MM.1S (cell line): ENCODE measurements at regions not wholly inside any gene's neighbourhood (a gene's known extent, or its start where the extent isn't known, plus 50 kb on each side); places are given as distances from the start of the nearest gene placed in this dataset.

ENCODE experiments used
- DNase-seq: peaks from one replicate; pipeline ENCODE4 v3.0.0-alpha.2; 2015
- H2AFZ ChIP-seq: fragments of 300-600 bp; sonication (generic); 2 replicates; pipeline ENCODE4 v1.6.0; 2016; ENCODE audit warnings: antibody characterized with exemption, low read length
- H3F3A ChIP-seq: fragments of 300-600 bp; sonication (generic); 2 replicates; pipeline ENCODE4 v1.6.1; 2016; ENCODE audit warnings: mild to moderate bottlenecking, antibody characterized with exemption, low read length, moderate library complexity, mixed read lengths; ENCODE audit not compliant: insufficient read depth
- H3K27ac ChIP-seq: fragments of 300-600 bp; sonication (generic); 2 replicates; pipeline ENCODE4 v1.5.1; 2016; ENCODE audit warnings: mild to moderate bottlenecking, low read length
- H3K27me3 ChIP-seq: fragments of 300-600 bp; sonication (generic); replicated peaks from 2 replicates; pipeline ENCODE4 v1.6.0; 2016; ENCODE audit warnings: low read length; ENCODE audit not compliant: insufficient read depth
- H3K36me3 ChIP-seq: fragments of 300-600 bp; sonication (generic); replicated peaks from 2 replicates; pipeline ENCODE4 v1.6.1; 2016; ENCODE audit warnings: mild to moderate bottlenecking, low read length, mixed read lengths; ENCODE audit not compliant: insufficient read depth
- H3K4me1 ChIP-seq: fragments of 300-600 bp; sonication (generic); 2 replicates; pipeline ENCODE4 v1.6.1; 2016; ENCODE audit warnings: low read length, mixed read lengths
- H3K4me2 ChIP-seq: fragments of 300-600 bp; sonication (generic); 2 replicates; pipeline ENCODE4 v1.6.0; 2016; ENCODE audit warnings: low read depth, low read length
- H3K4me3 ChIP-seq: fragments of 300-600 bp; sonication (generic); 2 replicates; pipeline ENCODE4 v1.5.1; 2016; ENCODE audit warnings: low read length, mixed read lengths
- H3K79me2 ChIP-seq: fragments of 300-600 bp; sonication (generic); 2 replicates; pipeline ENCODE4 v1.6.1; 2016; ENCODE audit warnings: mixed run types, low read length, mixed read lengths
- H3K9ac ChIP-seq: fragments of 300-600 bp; sonication (generic); 2 replicates; pipeline ENCODE4 v1.6.1; 2016; ENCODE audit warnings: low read length, mixed read lengths
- H3K9me2 ChIP-seq: fragments of 300-600 bp; sonication (generic); replicated peaks from 2 replicates; pipeline ENCODE4 v1.6.1; 2016; ENCODE audit warnings: mild to moderate bottlenecking, low read length, mixed read lengths; ENCODE audit not compliant: insufficient read depth
- H3K9me3 ChIP-seq: fragments of 300-600 bp; sonication (generic); replicated peaks from 2 replicates; pipeline ENCODE4 v1.6.1; 2016; ENCODE audit warnings: mild to moderate bottlenecking, low read length, mixed read lengths; ENCODE audit not compliant: insufficient read depth
- H4K20me1 ChIP-seq: fragments of 300-600 bp; sonication (generic); 2 replicates; pipeline ENCODE4 v1.6.1; 2016; ENCODE audit warnings: mild to moderate bottlenecking, low read length, moderate library complexity, mixed read lengths; ENCODE audit not compliant: insufficient read depth
- EZH2 ChIP-seq: fragments of 300-600 bp; sonication (generic); optimal IDR thresholded peaks from 2 replicates; pipeline ENCODE3; 2017; ENCODE audit warnings: low read depth, mild to moderate bottlenecking, antibody characterized with exemption, low read length, mixed read lengths
- EZH2phosphoT487 ChIP-seq: fragments of 300-600 bp; sonication (generic); IDR thresholded peaks from 2 replicates; pipeline ENCODE4 v1.6.1; 2018; ENCODE audit warnings: antibody characterized with exemption, low read length
- TF ChIP-seq, protein P1 (sequence below): fragments of 300-600 bp; sonication (generic); IDR thresholded peaks from 2 replicates; pipeline ENCODE4 v1.5.1; 2016; ENCODE audit warnings: antibody characterized with exemption, low read length, mixed read lengths

DNA sequence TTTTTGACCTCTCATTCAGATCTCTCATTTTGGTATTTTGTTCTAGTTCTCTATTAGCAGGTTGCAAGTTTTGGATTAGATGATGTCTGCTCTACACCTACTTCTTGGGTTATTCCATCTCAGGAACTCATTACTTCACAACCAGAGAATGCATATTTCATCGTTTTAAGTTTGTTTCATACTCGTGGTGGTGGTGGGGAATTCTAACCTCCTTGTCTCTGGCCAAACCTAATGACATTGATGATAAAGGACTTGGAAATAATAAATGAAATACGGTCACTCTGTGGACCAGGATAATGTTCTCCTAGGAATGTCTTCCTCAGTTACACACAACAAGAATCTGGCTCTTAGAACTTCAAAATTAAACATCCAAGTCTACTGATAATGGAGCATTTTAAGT is 115.2 kb downstream of the CDC42EP3 start:
- no peak overlapping the region for H3K4me2 ChIP-seq
- 0 out of 2 replicates have a peak, but pooled peaks cover 2% of the 10 kb centered on the region for H3K4me1 ChIP-seq

DNA sequence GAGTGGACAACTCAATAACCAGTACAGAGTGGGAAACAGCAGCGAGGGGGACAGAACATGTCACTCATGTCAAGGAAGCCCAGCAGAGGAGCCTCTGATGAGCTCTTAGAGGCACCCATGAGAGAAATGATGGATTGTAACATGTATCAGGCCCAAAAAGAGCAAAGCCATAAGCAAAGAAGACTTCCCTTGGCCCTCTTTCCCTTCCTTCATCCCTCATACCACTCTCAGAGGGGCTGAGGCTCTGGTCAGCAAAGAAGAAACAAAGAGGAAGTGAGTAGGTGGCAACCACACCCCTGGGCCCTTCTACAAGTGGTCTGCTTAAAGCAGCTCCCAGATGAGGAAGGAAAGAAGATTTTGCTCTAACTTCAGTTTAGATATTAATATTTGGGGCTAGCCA is 112.8 kb downstream of the CDC42EP3 start:
- Histone ChIP-seq H3K4me3 (no peak overlapping the region), H3K27ac (no peak overlapping the region), H4K20me1 (no peaks in the 10 kb centered on the region), H3K9ac (no peak overlapping the region), H3K79me2 (no peaks in the 10 kb centered on the region), H3K9me3 (no peaks in the 10 kb centered on the region), H3K4me2 (no peak overlapping the region), H3K36me3 (no peaks in the 10 kb centered on the region), H3F3A (no peaks in the 10 kb centered on the region), H3K9me2 (no peaks in the 10 kb centered on the region), H2AFZ (no peak overlapping the region), H3K4me1 (peaks cover 13% of the 10 kb centered on the region), H3K27me3 (no peaks in the 10 kb centered on the region)
- DNase-seq = no peak
- TF ChIP-seq EZH2phosphoT487 (no peak), EZH2 (no peak)
- TF ChIP-seq, protein P1, sequence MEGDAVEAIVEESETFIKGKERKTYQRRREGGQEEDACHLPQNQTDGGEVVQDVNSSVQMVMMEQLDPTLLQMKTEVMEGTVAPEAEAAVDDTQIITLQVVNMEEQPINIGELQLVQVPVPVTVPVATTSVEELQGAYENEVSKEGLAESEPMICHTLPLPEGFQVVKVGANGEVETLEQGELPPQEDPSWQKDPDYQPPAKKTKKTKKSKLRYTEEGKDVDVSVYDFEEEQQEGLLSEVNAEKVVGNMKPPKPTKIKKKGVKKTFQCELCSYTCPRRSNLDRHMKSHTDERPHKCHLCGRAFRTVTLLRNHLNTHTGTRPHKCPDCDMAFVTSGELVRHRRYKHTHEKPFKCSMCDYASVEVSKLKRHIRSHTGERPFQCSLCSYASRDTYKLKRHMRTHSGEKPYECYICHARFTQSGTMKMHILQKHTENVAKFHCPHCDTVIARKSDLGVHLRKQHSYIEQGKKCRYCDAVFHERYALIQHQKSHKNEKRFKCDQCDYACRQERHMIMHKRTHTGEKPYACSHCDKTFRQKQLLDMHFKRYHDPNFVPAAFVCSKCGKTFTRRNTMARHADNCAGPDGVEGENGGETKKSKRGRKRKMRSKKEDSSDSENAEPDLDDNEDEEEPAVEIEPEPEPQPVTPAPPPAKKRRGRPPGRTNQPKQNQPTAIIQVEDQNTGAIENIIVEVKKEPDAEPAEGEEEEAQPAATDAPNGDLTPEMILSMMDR = no peak

More for the DNA sequence above, 115.2 kb downstream of the CDC42EP3 start:
- Histone ChIP-seq H3K9ac (no peak overlapping the region), H3F3A (no peaks in the 10 kb centered on the region), H3K4me3 (no peak overlapping the region), H3K9me3 (no peaks in the 10 kb centered on the region), H2AFZ (no peak overlapping the region), H3K9me2 (no peaks in the 10 kb centered on the region), H3K27ac (no peak overlapping the region), H3K79me2 (no peaks in the 10 kb centered on the region), H4K20me1 (no peaks in the 10 kb centered on the region), H3K36me3 (no peaks in the 10 kb centered on the region), H3K27me3 (no peaks in the 10 kb centered on the region)
- TF ChIP-seq, protein P1 = no peak
- TF ChIP-seq EZH2 = no peak
- TF ChIP-seq EZH2phosphoT487 = no peak
- no peak for DNase-seq

DNA sequence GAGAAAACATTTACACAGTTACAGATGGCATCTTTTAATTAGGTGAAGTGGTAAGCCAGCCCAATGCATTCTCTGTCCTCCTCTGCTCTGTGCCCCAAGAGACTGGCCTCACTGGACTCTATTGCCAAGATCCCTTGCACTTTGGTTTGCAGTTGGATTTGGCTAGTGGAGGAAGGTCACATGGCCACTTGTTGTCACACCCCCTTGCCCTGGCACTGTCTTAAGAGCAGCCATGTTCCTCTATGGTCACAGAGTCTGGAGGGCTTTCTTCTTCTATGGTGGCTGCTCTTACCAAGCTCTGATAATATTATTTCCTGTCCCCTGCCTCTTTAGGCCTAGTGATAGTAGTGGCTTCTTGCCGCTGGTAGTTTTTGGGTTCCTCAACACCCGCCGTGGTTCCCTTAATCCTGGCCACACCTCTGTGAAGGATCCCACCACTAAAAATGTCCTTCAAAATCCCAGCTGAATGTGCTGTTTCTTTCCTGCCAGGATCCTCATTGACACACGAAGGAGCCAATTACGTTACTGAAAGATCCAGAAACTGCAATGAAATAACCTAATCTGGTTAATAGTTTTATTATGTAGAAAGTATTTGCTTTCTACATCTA is 111.1 kb downstream of the CDC42EP3 start:
- H3K4me1 ChIP-seq = peaks cover 13% of the 10 kb centered on the region
- TF ChIP-seq, protein P1 = no peak
- TF ChIP-seq EZH2phosphoT487 = no peak
- no peak for TF ChIP-seq EZH2
- no peaks in the 10 kb centered on the region for H3K9me3 ChIP-seq
- no peak overlapping the region for H3K4me2 ChIP-seq
- H3K9me2 ChIP-seq = no peaks in the 10 kb centered on the region
- H3K27ac ChIP-seq = no peak overlapping the region
- no peaks in the 10 kb centered on the region for H3K27me3 ChIP-seq
- H3K36me3 ChIP-seq = no peaks in the 10 kb centered on the region
- no peaks in the 10 kb centered on the region for H3K79me2 ChIP-seq
- no peaks in the 10 kb centered on the region for H4K20me1 ChIP-seq
- H3F3A ChIP-seq = no peaks in the 10 kb centered on the region
- no peak overlapping the region for H3K9ac ChIP-seq
- H3K4me3 ChIP-seq = no peak overlapping the region
- no peak overlapping the region for H2AFZ ChIP-seq
- no peak for DNase-seq
